IMR-90 (cell line): ENCODE measurements at regions not wholly inside any gene's neighbourhood (a gene's known extent, or its start where the extent isn't known, plus 50 kb on each side); places are given as distances from the start of the nearest gene placed in this dataset.

Experiments used
- ATAC-seq: fragments of 200-7000 bp; cut with Tn5 transposase; 2 replicates; pipeline ENCODE4 v1.9.1; 2020; ENCODE audit warnings: low read depth, mild to moderate bottlenecking, moderate library complexity
- BruUV-seq: library from RNA; stranded (reverse); fragments of 400-500 nt; replicated peaks from 2 replicates; lab custom pipeline; 2021; lab: Mats Ljungman, UMichigan
- CTCF ChIA-PET: fragments of 300-600 bp; formaldehyde crosslinking; extraction: SDS; loops from one replicate; lab custom pipeline; 2021; ENCODE audit warnings: antibody characterized with exemption; lab: Yijun Ruan, JAX
- POLR2A ChIA-PET: fragments of 300-600 bp; sonication (Branson Sonifier 250); formaldehyde crosslinking; loops from one replicate; lab custom pipeline; 2022; ENCODE audit warnings: antibody characterized with exemption; ENCODE audit not compliant: unreplicated experiment; lab: Charles Lee
- DNase-seq: peaks from one replicate; pipeline ENCODE4 v3.0.0; 2013
- H2AFZ ChIP-seq: replicated peaks from 2 replicates; pipeline ENCODE3; 2013; ENCODE audit warnings: low read length, mild to moderate bottlenecking; ENCODE audit not compliant: poor library complexity
- H2AK5ac ChIP-seq: 2 replicates; pipeline ENCODE4 v1.6.1; 2013; ENCODE audit warnings: low read depth, low read length, inconsistent platforms
- H2AK9ac ChIP-seq: replicated peaks from 2 replicates; pipeline ENCODE3; 2013; ENCODE audit warnings: mild to moderate bottlenecking, low read depth, low read length, moderate library complexity; ENCODE audit not compliant: poor library complexity
- H2BK120ac ChIP-seq: 2 replicates; pipeline ENCODE4 v1.6.1; 2013; ENCODE audit warnings: low read depth, low read length, inconsistent platforms
- H2BK15ac ChIP-seq: 3 replicates; pipeline ENCODE4 v1.6.1; 2013; ENCODE audit warnings: low read depth, low read length, inconsistent platforms
- H2BK20ac ChIP-seq: 2 replicates; pipeline ENCODE4 v1.6.1; 2013; ENCODE audit warnings: low read depth, mild to moderate bottlenecking, inconsistent platforms, low read length, moderate library complexity
- H2BK5ac ChIP-seq: 2 replicates; pipeline ENCODE4 v1.6.1; 2013; ENCODE audit warnings: mild to moderate bottlenecking, low read depth, low read length, inconsistent platforms; ENCODE audit not compliant: poor library complexity, severe bottlenecking
- H3K14ac ChIP-seq: replicated peaks from 2 replicates; pipeline ENCODE4 v1.6.1; 2013; ENCODE audit warnings: low read depth, low read length, inconsistent platforms
- H3K18ac ChIP-seq: 2 replicates; pipeline ENCODE4 v1.6.1; 2013; ENCODE audit warnings: low read depth, low read length, control low read depth
- H3K23ac ChIP-seq: 2 replicates; pipeline ENCODE4 v1.6.1; 2013; ENCODE audit warnings: low read depth, low read length, inconsistent platforms
- H3K27ac ChIP-seq: 2 replicates; pipeline ENCODE4 v1.5.1; 2013; ENCODE audit warnings: mild to moderate bottlenecking, control low read depth, low read length; ENCODE audit not compliant: insufficient read depth
- H3K27me3 ChIP-seq: 2 replicates; pipeline ENCODE4 v1.6.1; 2013; ENCODE audit warnings: low read length; ENCODE audit not compliant: control insufficient read depth, insufficient read depth
- H3K36me3 ChIP-seq: 2 replicates; pipeline ENCODE4 v1.6.1; 2013; ENCODE audit warnings: low read length, mixed read lengths; ENCODE audit not compliant: control insufficient read depth, insufficient read depth
- H3K4ac ChIP-seq: 2 replicates; pipeline ENCODE4 v1.6.1; 2013; ENCODE audit warnings: low read depth, low read length, inconsistent platforms
- H3K4me1 ChIP-seq: 2 replicates; pipeline ENCODE4 v1.6.1; 2013; ENCODE audit warnings: low read length, mixed read lengths; ENCODE audit not compliant: control insufficient read depth, insufficient read depth
- H3K4me2 ChIP-seq: 2 replicates; pipeline ENCODE4 v1.6.1; 2013; ENCODE audit warnings: low read depth, mild to moderate bottlenecking, control low read depth, low read length, moderate library complexity
- H3K4me3 ChIP-seq: 2 replicates; pipeline ENCODE4 v1.5.1; 2013; ENCODE audit warnings: low read depth, mild to moderate bottlenecking, control low read depth, low read length, moderate library complexity; ENCODE audit not compliant: insufficient read depth
- H3K56ac ChIP-seq: 2 replicates; pipeline ENCODE4 v1.6.1; 2013; ENCODE audit warnings: low read length, inconsistent platforms; ENCODE audit not compliant: insufficient read depth; ENCODE audit errors: extremely low read depth
- H3K79me1 ChIP-seq, 2 experiments: 2 replicates each; pipeline ENCODE4 v1.6.1; 2013; ENCODE audit warnings: low read length in 2 of 2, inconsistent platforms in 1 of 2, low read depth in 1 of 2
- H3K9ac ChIP-seq: 2 replicates; pipeline ENCODE4 v1.6.1; 2013; ENCODE audit warnings: low read depth, low read length, control low read depth
- H3K9me1 ChIP-seq: 2 replicates; pipeline ENCODE4 v1.6.1; 2013; ENCODE audit warnings: low read length, inconsistent platforms; ENCODE audit not compliant: insufficient read depth
- H3K9me3 ChIP-seq: 2 replicates; pipeline ENCODE4 v1.6.1; 2013; ENCODE audit warnings: low read length; ENCODE audit not compliant: control insufficient read depth, insufficient read depth
- H4K20me1 ChIP-seq: 2 replicates; pipeline ENCODE4 v1.6.1; 2013; ENCODE audit warnings: low read length, inconsistent platforms; ENCODE audit not compliant: insufficient read depth
- H4K5ac ChIP-seq: 2 replicates; pipeline ENCODE4 v1.6.1; 2013; ENCODE audit warnings: mild to moderate bottlenecking, low read depth, low read length, control low read depth
- H4K8ac ChIP-seq, 2 experiments: 2 replicates each; pipeline ENCODE4 v1.6.1; 2013; ENCODE audit warnings: low read depth in 2 of 2, low read length in 2 of 2, control low read depth in 1 of 2, inconsistent platforms in 1 of 2
- H4K91ac ChIP-seq: 2 replicates; pipeline ENCODE4 v1.6.1; 2013; ENCODE audit warnings: low read depth, low read length, inconsistent platforms; ENCODE audit not compliant: insufficient read depth
- CEBPB ChIP-seq: IDR thresholded peaks from 2 replicates; pipeline ENCODE4 v1.6.1; 2012; ENCODE audit warnings: low read depth, low read length, improper control_type of control experiment
- CTCF ChIP-seq: conservative IDR thresholded peaks from 2 replicates; pipeline ENCODE4 v1.5.1; 2012; ENCODE audit warnings: mild to moderate bottlenecking, low read depth, low read length, improper control_type of control experiment
- FOS ChIP-seq: fragments of 150-350 bp; IDR thresholded peaks from 2 replicates; pipeline ENCODE4 v1.6.1; 2016; ENCODE audit warnings: low read depth, low read length
- NFE2L2 ChIP-seq: fragments of 150-350 bp; IDR thresholded peaks from 2 replicates; pipeline ENCODE4 v1.6.1; 2016; ENCODE audit warnings: low read depth, mild to moderate bottlenecking, low read length
- RAD21 ChIP-seq: IDR thresholded peaks from 2 replicates; pipeline ENCODE4 v1.6.1; 2012; ENCODE audit warnings: low read length, improper control_type of control experiment
- RCOR1 ChIP-seq: IDR thresholded peaks from 2 replicates; pipeline ENCODE4 v1.6.1; 2012; ENCODE audit warnings: mild to moderate bottlenecking, low read length, improper control_type of control experiment; ENCODE audit not compliant: insufficient replicate concordance
- RFX5 ChIP-seq: IDR thresholded peaks from 2 replicates; pipeline ENCODE4 v1.8.0; 2012; ENCODE audit warnings: low read depth, mild to moderate bottlenecking, low read length, moderate library complexity
- WGBS, 2 experiments: methylation state at CpG; one replicate each; pipeline versions ENCODE4 v1.1.5 to v1.1.7; 2013; ENCODE audit warnings: missing lambda C conversion rate in 2 of 2; ENCODE audit not compliant: insufficient read length in 1 of 2; ENCODE audit errors: extremely low coverage in 2 of 2; 5-methylcytosine and 5-hydroxymethylcytosine counted together
- dilution Hi-C: fragments of 300-500 bp; cut with HindIII; formaldehyde crosslinking; loops from one replicate; pipeline ENCODE4 v1.14.3; 2018; ENCODE audit warnings: low sequenced_read_pairs; ENCODE audit not compliant: unreplicated experiment
- in situ Hi-C: fragments of 300-500 bp; cut with MboI; formaldehyde crosslinking; loops from 3 replicates; pipeline ENCODE4 v1.14.3; 2019; ENCODE audit warnings: low sequenced_read_pairs, inconsistent platforms, mixed read lengths
- intact Hi-C: fragments of 100-400 bp; cut with micrococcal nuclease; formaldehyde crosslinking; loops from 2 replicates; pipeline ENCODE4 v1.10.0; 2022

- DNase-seq (no peak), ATAC-seq (no peak)
- H4K8ac ChIP-seq = no peak overlapping the region
- no peak overlapping the region for H2AFZ ChIP-seq
- H3K27ac ChIP-seq = no peak overlapping the region
- in situ Hi-C loops = no loop called here
- no peak overlapping the region for H3K9ac ChIP-seq
- no peak overlapping the region for H2AK9ac ChIP-seq
- H3K56ac ChIP-seq = no peak overlapping the region
- no peaks in the 10 kb centered on the region for H3K9me1 ChIP-seq
- H3K23ac ChIP-seq = no peak overlapping the region
- H3K9me3 ChIP-seq = peaks cover 2% of the 10 kb centered on the region; the same call in 1 of the 2 replicates
- no peak overlapping the region for H2AK5ac ChIP-seq
- no CpG with 5 or more reads among the region's 7 CpGs for WGBS, 2 experiments
- no peak overlapping the region for H4K5ac ChIP-seq
- H3K4ac ChIP-seq = no peak overlapping the region
- dilution Hi-C loops = no loop called here
- POLR2A ChIA-PET = no interaction called here
- H4K20me1 ChIP-seq = no peaks in the 10 kb centered on the region
- H2BK5ac ChIP-seq = no peak overlapping the region
- no peak overlapping the region for H3K18ac ChIP-seq
- H2BK15ac ChIP-seq = no peak overlapping the region
- intact Hi-C loops = no loop called here
- H3K4me1 ChIP-seq = no peaks in the 10 kb centered on the region
- no peak overlapping the region for H2BK120ac ChIP-seq
- BruUV-seq = no TSS peak
- no peaks in the 10 kb centered on the region for H3K36me3 ChIP-seq
- CTCF ChIA-PET = no interaction called here
- no peak for TF ChIP-seq FOS
- no peak for TF ChIP-seq RCOR1
- TF ChIP-seq CEBPB = no peak
- TF ChIP-seq NFE2L2 = no peak
- no peak for TF ChIP-seq RAD21
- no peak for TF ChIP-seq RFX5
- TF ChIP-seq CTCF = no peak
- no peak overlapping the region for H3K4me2 ChIP-seq
- no peak overlapping the region for H3K14ac ChIP-seq
- H3K79me1 ChIP-seq = no peaks in the 10 kb centered on the region
- no peak overlapping the region for H2BK20ac ChIP-seq
- no peak overlapping the region for H3K4me3 ChIP-seq
- no peaks in the 10 kb centered on the region for H3K27me3 ChIP-seq
- no peak overlapping the region for H4K91ac ChIP-seq
Observed at GRCh38 chr2:60271131-60271530, 282.3 kb downstream of the BCL11A start.
